ENCODE measurements at regions not wholly inside any gene's neighbourhood (a gene's known extent, or its start where the extent isn't known, plus 50 kb on each side); places are given as distances from the start of the nearest gene placed in this dataset.

DNA sequence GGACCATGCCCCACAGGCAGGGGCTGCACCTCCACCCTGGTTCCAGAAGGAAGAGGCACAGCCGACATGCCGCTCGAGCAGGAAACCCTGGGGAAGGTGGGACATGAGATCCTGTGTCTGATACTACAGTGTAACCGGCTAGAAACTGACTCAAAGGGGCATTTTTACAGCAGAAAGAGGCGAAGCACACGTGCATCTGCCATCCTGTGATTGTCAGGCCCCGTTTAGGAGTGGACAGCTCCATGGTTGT lies 62.7 kb downstream of the SIK1 start:
- DNase-seq (ENCODE audit: low read depth), result no peak

DNA sequence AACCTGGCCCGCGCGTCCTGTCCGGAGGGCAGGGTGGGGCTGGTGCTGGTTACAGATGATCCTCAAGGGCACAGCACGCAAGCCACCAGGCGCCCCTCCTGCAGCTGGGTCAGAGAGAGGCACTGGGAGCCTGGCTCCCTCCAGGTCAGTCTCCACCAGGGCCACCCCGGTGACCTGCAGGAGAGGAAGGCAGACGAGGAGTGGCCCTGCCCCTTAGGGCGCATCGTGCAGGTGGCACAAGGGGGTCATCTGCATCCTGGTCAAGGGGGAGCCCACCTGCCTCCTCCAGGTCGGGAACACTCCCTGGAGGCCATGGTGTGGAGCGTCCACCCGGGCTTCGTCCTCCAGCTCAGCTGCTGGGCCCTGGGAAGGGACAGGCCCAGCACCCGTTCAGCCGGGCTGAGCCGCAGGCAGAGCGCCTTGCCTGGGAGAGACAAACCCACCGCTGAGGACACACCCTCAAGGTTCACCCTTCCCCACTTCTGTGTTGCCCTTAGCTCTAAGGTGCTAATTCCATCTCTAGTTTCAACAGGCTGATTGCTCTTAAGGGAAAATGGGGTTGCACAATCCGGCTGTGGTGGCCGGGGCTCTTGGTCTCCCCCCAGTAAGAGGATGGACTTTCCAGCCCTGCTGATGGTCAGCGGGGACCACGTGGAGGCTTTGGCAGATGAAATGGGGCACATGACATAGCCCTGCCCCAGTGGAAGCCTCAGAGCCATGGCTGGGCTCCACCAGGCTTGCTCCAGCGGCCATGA lies 63.2 kb downstream of the SIK1 start:
- no peak for DNase-seq (ENCODE audit: low read depth)

GRCh38 chr21:43362915-43363314 lies 64.0 kb downstream of the SIK1 start:
- no peak for DNase-seq (ENCODE audit: low read depth)

DNA sequence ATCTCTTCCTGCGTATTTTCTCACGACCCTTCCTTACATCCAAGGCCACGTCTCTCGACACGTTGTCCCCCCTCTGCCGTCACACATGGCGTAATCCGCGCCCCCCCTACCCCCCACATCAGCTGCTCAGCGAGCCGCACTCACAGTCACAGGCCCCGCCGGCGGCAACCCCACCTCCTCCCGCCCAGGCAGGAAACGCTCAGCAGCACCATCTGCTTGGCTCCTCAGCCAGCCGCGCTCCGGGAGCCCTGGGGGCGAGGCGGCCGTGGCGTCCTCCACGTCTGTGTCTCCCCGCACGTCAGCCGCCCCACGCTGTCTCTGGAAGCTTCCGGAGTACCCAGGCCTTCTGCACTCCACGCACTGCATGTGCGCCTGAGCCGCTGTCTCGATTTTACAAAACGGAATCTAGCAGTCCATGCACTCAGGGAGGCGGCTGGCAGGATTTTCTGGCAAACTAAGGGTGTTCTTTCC lies 64.6 kb downstream of the SIK1 start:
- peak; percentile 63 for DNase-seq (ENCODE audit: low read depth)

DNA sequence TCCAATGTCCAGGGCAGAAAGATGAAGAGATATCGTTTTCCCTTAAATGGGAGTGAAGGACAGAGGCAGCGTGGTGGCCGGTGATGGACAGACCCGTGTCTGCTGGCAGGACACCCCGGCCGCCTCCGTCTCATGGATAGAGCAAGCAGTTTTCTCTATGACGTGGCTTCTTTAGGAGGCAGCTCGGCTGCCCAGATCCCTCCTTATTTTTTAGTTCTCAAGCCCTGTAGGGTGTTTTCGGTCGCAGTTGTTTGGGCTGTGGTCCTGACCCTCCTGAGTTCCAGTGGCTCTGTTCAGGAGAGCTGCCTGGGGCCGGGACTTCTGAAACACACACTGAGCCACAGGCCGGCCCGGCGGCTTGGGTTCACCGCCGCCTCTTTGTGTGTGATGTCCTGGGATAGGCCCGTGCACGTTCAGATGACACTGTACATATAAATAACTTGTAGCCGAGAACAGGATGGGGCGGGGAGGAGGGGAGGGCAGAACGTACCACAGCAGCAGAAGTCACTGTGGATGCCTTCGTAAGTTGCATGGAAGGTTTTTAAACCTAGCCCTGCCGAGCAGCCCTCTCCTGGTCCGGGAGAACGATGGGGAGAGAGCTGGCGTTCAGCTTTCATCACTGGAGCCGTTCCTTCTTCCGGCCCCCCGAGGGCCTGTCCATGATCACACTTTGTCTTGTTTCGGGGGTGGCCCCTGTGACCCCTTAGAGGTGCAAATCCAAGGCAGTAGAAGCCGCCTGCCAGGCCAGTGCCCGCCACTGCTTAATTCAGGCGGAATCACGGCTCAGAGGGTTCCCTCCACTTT lies 65.2 kb downstream of the SIK1 start:
- DNase-seq (ENCODE audit: low read depth), result peak; percentile 6

GRCh38 chr21:43361127-43361492 lies 65.8 kb downstream of the SIK1 start:
- DNase-seq (ENCODE audit: low read depth), result no peak

DNA sequence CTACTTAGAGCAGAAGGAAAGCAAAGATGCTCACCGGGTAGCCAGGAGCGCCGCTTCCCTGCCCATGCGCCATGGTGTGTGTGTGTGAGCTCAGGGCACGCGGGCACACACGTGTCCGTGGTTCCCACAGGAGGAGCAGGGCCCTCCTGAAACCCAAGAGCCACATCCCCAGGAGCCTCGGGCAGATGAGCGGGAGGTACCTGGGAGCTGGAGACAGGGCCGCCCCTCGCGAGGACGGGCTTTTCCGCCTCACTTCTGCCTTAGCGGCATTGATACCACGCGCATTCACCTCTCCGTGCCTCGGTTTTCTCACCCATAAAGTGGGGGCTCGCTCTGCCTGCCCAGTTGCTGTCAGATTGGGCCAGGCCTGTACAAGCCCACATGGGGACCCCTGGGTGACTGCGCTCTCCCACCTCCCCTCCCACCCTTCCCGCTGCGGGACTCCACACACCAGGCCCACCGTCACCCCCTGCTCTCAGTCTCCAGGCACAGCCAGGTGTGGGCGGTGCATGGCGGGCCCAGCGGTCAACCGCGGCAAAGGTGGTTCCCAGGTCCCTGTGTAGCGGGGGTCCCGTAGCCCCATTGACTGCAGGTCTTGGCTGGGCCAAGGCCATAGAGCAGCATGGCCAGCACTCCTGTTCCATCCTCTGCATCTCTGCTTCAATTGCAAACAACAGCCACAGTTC lies 66.3 kb downstream of the SIK1 start:
- no peak for DNase-seq (ENCODE audit: low read depth)

GRCh38 chr21:43358940-43359822 lies 67.8 kb downstream of the SIK1 start:
- no peak for DNase-seq (ENCODE audit: low read depth)

DNA sequence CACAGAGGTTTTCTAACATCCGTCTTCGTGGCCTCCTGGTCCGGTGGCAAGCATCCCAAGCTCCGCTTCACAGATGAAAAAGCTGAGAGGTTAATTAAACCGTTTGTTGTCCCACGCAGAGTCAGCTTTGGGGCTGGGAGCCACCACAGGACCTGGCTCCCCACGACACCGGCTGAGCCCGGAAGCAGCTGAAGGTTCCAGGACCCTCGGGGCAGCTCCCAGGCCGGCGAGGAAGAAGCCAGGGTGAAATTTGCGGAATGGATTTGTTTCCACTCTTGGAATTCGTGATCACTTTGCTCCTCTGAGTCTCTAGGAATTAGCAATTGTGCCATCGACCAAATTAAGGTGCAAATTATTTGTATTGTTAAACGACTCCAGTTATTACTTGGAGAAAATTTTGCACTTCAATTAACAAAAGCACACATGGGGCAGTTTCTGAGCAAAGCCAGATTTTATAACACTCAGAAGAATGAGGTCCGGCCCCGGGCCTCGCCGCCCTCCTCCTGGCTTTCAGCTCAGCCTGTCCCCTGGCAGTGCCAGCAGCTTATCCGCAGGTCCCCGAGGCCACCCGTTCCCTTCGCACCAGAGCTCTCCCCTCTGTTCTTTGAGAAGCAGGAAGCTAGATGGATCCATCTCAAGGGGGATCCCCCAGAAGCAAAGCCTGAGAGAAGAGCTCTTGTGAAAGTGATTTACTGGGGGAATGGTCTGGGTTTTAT lies 69.1 kb downstream of the SIK1 start:
- DNase-seq (ENCODE audit: low read depth), result no peak

DNA sequence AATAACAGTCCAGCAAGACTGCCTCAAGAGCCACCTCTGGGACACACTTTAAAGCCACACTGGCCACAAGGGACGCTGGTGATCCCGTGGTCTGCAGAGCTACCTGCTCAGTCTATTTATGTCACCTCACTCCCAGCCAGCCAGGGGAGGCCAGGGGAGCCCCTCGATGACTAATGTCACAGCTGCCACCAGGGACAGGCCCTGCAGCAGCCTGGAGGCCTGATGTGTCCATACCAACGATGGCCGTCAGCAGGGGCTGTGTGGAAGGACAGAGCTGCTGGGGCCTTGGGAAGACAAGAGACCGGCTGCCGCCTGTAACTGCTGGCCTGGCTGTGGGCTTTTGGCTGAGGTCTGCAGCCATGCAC lies 71.0 kb downstream of the SIK1 start:
- DNase-seq (ENCODE audit: low read depth), result no peak

DNA sequence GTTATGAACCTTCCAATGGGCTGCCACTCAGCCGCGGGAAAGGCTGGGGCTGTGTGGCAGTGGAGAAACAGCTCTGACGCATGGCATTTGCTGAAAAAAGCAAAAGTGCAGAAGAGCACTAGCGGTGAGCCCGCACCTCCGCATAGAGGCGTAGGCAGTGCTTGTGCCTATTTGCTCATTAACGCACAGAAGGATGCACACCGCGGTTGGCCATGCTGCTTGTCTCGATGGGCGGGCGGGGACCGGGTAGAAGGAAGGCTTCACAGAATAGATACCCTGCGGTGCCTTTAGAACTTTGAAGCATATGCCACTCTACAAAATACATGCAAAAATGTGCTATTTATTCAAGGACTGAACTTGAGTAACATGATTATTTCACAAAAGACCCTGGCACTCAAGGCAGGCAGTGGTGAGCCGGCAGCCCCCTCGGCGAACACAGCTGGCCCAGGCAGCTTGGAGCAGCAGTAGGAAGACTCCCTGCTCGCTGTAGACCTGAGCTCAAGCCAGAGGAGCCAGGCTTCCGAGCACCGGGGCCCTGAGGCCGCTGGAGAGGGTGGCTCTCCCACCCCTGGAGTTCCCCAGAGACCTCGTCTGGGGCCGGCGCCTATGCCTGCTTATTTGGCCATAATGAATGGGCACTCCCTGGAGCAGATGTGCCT lies 71.5 kb downstream of the SIK1 start:
- DNase-seq (ENCODE audit: low read depth), result no peak

GRCh38 chr21:43354666-43355065 lies 72.3 kb downstream of the SIK1 start:
- DNase-seq (ENCODE audit: low read depth), result no peak

DNA sequence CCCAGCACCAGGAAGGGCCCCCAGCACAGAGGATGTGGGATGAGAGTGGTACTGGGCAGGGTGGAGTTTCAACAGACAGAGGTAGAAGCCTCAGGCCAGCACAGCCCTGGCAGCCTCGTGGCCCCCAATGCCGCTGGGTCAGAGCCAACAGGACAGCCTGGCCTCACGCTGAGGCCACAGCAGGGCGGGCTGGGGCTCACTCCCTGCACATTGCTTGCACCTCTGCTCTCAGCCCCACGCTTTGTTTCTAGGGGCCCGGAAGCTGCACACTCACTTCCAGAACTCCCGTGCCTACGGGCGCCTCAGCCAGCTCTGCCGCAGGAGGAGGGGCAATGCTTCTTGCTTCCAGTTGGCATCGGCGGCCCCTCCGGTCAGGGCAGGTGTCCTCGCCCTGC lies 72.9 kb downstream of the SIK1 start:
- no peak for DNase-seq (ENCODE audit: low read depth)

- no peak for DNase-seq (ENCODE audit: low read depth)
These were observed 73.5 kb downstream of the SIK1 start for GRCh38 chr21:43353282-43354025.

- no peak for DNase-seq (ENCODE audit: low read depth)
These were observed 74.2 kb downstream of the SIK1 start for GRCh38 chr21:43352568-43353281.

DNA sequence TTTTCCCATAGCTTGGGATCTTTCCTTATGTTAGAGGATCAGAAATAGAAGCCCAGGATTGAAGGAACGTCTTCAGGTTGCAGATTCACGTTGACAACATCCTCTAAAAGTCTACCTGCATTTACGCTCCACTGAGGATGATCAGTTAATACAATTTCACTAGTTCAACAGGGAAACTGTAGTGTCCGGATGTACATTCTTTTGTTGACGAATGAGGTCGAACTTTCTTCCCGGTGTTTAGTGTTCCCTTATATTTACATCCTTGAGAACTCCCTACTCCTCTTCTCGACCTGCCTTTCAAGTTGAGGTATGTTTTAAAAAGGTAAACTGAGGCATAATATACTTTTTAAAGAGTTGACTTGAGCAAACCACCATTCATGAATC lies 74.8 kb downstream of the SIK1 start:
- DNase-seq (ENCODE audit: low read depth), result no peak

DNA sequence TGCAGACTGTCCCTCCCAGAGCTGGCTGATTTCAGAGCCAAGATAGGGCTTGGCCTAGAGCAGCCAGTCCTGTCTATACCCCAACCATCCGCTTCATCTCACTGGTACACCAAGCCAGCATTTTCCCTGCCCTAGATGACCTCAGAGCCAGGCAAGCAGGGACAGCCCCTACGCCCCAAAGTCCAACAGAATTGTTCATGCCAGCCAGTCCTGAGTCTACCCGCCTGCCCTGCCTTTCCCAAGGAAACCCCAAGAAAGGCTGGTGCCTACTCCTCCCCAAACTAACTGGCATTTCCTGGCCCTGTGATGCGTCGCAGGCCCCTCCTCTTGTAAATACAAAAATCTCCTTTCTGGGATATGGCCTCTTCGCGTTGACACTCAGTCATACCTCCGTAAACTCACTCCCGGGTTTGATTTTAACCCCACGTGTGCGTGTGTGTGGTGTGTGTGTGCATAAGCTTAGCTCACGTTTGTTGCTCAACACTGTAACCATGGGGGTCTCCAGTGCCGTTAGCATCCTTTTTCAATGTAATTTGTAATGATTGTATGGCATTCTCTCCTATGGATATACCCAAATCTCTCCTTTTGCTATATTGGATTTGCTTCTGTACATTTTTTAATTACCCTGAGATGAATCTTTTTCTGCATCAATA lies 75.3 kb downstream of the SIK1 start:
- DNase-seq (ENCODE audit: low read depth), result no peak

- DNase-seq (ENCODE audit: low read depth), result no peak
These were observed 77.3 kb downstream of the SIK1 start for GRCh38 chr21:43349644-43350043.

DNA sequence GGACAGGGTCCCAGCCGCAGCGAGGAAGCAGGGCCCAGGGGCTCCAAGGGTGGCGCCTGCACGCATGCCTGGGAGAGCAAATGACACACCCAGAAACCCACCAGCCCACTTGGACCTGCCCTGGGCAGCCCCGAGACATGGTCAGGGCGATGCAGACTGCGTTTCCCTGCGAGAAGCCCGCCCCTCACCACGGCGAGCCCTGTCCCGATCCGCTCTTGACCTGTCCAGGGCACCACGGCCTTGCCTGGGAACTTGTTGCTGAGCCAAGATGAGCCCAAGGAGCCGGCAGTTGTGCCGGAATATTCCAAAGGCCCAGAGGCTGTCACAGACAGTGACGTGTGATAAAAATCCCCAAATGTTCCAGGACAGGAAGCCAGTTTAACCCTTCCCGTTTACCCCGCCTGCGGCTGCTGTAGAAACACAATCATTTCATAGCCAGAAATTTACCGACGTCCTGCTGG lies 78.1 kb downstream of the SIK1 start:
- no peak for DNase-seq (ENCODE audit: low read depth)

All from stimulated activated CD8-positive, alpha-beta memory T cell treated with anti-CD3 and anti-CD28 coated beads, Interleukin-12 subunit alpha, Interleukin-12 subunit beta, amount 100 ng/mL, for 1 hour (primary cell).